ENCODE measurements at regions not wholly inside any gene's neighbourhood (a gene's known extent, or its start where the extent isn't known, plus 50 kb on each side); places are given as distances from the start of the nearest gene placed in this dataset.
A peak's percentile ranks its signal among the peaks of the same experiment; 100 is the strongest.

GRCh38 chr6:134738211-134738885 lies 211.6 kb downstream of the ALDH8A1 start:
- no peak for DNase-seq

DNA sequence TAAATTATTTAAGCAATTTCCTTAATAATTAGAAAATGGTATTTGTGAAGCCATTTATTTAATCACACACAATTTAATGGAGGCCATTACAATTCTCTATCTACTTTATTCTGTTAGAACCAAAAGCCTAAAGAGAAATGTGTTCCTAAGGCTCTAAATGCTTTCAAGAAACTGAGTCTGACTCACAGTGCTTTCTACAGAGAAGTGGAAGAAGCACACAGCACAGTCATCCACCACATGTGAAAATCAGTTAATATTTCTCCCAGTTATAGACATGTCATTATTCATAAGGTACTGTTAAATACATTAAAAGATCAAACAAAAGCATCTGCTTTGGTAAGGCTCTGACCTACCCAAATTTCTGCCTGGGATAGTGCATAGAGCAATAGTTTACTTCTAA lies 214.4 kb downstream of the ALDH8A1 start:
- DNase-seq, result no peak

DNA sequence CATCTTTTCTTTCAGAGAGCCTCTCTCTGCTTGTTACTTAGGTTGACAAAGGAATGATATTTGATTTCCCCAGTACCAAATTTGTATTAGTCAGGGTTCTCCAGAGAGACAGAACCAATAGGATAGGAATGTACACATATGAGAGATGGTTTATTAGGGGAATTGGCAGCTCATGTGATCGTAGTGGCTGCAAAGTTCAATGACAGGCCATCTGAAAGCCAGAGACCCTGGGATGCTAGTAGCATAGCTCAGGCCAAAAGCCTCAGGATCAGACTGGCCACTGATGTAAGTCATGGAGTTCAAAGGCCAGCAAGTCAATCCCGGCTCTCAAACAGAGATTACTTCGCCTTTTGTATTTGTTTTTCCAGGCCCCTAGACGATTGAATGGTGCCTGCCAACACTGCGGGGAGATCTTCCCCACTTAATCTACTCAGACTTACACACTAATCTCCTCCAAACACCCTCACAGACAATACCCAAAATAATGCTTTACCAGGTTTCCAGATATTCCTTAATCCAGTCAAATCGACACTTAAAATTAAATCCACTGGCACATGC lies 215.5 kb downstream of the ALDH8A1 start:
- DNase-seq, result peak; percentile 76

DNA sequence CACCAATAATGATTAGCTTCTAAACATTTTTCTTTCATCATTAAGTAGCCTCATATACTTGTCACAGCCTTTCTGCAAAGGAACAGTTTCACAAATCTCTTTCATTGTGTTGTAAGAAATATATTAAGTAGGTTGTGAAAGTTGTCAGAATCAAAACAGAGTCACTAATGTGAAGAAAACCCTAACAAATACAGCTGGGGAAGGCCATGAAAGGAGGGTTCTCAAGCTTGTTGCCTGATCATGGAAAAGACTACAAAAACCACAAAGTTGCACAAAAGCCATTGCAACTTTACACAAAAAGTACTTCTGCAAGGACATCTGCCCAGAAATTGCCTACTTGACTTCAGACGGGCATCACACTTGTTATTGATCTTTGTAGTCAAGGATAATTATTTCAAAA lies 216.1 kb downstream of the ALDH8A1 start:
- no peak for DNase-seq

DNA sequence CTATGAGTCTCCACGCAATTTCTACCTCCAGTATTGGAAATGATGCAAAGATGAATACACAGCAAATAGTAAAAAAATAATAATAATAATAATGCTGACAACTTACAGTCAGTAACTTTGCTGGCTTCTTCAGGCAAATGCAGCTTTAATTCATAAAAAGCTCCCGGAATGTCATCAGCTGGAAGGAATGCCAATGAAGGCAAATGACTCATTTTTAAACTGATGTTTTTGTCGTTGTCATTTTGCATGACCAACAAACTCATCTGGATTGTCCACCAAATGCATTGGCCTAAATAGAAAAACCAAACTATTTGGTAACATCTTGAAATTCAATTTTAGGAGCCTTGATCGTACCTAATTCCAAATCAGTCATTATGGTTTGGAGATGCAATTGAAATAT lies 217.1 kb downstream of the ALDH8A1 start:
- DNase-seq, result no peak

GRCh38 chr6:134731615-134732014 lies 218.3 kb downstream of the ALDH8A1 start:
- no peak for DNase-seq

GRCh38 chr6:134730013-134730412 lies 219.9 kb downstream of the ALDH8A1 start:
- no peak for DNase-seq

- no peak for DNase-seq
These were observed 220.3 kb downstream of the ALDH8A1 start for GRCh38 chr6:134729561-134729960.

- peak; percentile 13 for DNase-seq
These were observed 222.8 kb downstream of the ALDH8A1 start for GRCh38 chr6:134727081-134727480.

DNA sequence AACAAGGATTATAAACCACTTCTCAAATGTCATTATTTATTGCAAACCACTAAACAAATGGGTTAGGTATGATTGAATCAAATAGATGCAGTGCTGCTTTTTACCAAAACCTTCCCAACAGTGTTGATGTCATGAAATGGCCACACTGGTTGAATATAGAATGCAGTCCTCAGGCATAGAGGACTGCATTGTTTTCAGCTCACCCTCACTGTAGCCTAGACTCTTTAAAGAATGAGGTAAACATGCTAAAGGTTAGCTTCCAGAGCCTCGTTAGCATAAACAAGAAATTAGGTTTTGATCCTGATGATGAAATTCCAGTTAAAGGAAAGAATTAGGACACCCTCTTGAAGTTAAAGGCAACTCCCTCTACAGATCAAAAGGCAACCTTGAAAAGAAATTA lies 224.3 kb downstream of the ALDH8A1 start:
- no peak for DNase-seq

GRCh38 chr6:134724771-134725340 lies 225.0 kb downstream of the ALDH8A1 start:
- DNase-seq, result no peak

- no peak for DNase-seq
These were observed 226.6 kb downstream of the ALDH8A1 start for GRCh38 chr6:134723081-134723871.

DNA sequence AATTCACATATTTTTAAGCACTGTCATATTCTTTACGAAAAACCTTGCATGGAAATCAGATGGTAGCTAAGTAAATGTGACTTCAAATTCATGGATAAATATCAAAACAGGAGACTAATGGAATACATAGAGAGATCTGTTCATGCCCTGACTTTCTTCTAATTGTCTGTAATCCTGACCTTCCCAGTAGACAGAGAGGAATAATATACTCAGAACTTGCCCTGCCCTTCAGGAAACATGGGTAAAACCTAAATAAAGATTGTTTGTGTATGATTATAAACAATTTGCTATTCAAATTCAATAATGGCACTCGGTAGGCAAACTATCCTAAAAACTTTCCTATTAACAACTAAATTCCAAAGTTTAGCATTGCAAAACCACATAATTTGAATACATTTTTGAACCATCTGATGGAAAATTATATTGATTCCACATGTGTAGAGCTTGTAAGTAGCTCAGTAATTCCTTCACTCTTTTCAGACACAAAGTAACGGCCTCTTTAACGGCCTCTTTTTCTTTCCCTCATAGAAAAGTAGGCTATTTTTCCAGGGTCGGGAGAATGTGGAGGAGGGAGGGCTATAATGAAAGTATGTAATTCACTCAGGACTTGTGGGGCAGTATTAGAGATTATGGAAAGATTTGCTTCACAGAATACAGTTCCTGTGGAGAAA lies 227.6 kb downstream of the ALDH8A1 start:
- no peak for DNase-seq

GRCh38 chr6:134721060-134721405 lies 228.9 kb downstream of the ALDH8A1 start:
- no peak for DNase-seq

DNA sequence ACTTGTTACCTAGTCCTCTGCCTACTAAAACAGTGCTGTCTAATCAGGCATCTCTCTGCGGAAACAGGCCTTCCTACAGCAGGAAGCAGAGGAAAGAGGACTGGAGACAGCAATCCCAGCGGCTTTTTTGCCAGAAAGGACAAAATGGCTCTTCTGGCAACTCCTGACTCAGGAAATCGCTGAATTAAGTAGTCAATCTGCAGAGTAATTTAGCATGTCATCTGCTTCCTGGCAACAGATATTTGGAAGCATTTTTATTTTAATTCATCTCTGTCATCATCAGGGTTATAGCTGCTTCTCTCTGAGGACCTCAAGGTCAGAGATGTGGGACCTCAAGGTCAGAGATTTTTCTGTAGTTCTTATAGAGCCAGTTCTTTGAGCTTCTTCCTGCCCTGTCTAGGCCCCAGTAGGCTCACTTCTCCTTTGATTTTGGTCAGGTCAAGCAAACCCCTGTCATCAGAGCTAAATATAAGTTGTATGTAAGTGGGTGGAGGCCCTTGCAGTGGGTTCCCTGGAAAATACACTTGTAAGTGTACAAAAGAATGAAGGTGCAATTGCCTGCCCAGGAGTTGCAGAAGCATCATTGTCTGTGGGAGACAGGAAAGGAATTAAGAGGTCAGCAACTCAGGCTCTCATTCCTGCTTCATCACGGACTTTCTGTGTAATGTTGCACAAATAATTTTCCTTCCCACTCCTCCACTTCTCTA lies 229.4 kb downstream of the ALDH8A1 start:
- DNase-seq, result no peak

DNA sequence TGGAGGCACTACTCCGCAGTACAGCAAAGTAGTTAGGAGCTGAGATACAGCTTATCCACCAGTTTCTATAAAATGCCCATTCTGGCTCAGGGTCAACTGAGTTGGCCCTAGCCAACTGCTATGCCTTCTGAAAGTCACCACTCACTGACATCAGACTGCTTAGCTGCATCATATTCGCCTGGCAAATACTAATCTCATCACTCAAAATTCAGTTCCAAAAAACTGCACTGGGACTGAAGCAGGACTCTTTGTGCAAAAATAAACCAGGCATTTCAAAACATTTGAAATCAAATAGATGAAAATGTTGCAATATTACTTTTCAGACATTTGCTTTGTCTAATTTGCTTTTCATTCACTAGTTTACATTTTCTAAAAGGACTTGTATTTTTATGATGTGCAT lies 230.0 kb downstream of the ALDH8A1 start:
- no peak for DNase-seq

DNA sequence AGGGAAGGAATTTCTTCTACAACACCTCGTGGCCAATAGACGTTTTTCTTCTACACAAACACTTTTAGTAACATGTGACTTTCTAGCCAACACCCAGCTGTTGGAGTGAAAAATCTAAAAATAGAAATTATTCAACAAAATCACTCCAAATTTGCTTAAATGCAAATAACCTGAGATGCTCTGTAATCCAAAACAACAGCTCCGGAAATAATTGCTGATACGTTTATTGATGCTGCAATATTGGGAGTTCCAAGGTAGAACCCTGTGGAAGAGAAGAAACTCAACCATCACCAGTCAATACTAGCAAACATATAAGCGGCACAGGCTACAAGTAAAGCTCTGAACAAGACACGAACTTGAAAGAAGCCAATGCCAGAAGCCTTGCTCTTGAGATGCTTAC lies 230.6 kb downstream of the ALDH8A1 start:
- no peak for DNase-seq

DNA sequence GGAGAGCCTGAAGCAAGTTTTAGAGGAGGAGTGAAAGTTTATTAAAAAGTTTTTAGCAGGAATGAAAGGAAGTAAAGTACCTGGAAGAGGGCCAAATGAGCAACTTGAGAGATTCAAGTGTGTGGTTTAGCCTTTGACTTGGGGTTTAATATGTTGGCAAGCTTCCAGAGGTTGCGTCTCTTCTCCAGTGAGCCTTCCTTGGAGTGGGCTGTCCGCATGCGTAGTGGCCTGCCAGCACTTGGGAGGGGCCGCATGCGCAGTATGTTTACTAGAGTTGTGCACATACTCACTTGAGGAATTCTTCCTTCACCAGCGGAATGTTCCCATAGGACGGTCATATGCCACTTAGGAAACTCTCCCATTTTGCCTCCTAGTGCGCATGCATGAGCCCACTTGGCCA lies 235.2 kb downstream of the ALDH8A1 start:
- peak; percentile 32 for DNase-seq

DNA sequence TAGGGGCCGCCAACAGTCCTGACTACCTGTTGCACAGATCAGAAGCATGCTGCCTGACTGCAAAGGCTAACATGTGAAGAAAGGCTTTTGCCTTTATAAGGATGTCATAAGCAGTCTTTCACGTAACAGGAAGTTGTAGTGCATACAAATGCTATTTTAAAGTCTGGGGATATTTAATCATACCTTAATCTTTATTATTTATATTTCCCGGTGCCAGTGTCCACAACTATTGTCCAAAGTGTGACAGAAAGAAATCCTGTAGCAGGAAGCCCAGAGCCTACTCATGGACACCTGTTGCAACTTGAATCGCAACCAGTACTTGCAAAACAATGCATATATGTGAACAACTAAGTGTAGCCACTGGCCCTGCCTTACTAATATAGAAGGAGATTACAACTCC lies 235.8 kb downstream of the ALDH8A1 start:
- no peak for DNase-seq

DNA sequence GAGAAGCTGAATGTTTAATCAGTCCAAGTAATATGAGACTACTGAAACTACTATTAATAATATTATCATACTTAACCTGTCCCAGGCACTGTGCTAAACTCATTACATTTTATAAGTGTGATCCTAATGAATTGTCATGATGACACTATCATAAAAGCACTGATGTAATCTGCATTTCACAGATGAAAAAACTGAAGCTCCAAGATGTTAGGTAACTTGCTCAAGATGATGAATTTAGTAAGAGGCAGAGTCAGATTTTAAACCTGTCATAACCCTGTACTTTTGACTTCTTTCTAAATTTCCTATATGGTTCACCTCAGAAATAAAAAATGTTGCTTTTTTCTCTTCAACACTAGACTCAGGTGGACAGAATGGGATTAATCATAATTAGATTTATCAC lies 237.6 kb downstream of the ALDH8A1 start:
- no peak for DNase-seq

DNA sequence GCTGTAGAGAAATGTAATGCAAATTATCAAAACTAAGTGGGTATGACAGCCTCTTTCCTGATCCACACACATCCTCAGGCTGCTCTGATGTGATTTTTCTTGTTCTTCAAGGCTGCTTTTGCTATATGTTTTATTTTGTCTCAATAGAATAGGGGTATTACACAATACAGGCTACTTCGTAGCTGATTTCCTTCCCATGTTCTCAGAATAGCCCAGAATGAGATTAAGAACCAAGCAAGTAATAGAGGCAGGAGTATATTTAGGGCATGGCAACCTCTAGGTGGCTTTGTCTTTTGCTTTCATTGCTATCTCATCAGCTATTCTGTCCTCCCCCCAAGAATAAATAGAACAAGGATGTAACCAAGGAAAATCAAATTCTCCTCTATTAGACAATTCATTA lies 241.8 kb downstream of the ALDH8A1 start:
- no peak for DNase-seq

GRCh38 chr6:134707342-134708031 lies 242.4 kb downstream of the ALDH8A1 start:
- peak; percentile 92 for DNase-seq

Data from NCI-H82 (cell line).